Fibroblast of lung (primary cell): ENCODE measurements at regions not wholly inside any gene's neighbourhood (a gene's known extent, or its start where the extent isn't known, plus 50 kb on each side); places are given as distances from the start of the nearest gene placed in this dataset.

ENCODE experiments used
- CTCF ChIP-seq, 2 donors: IDR thresholded peaks in 1 of 2; conservative IDR thresholded peaks in 1 of 2; 1 replicate in 1 of 2; 2 replicates in 1 of 2; pipeline ENCODE4 v1.5.1; 2011 to 2012; ENCODE audit warnings: low read length in 2 of 2, control low read depth in 1 of 2, inconsistent platforms in 1 of 2, low read depth in 1 of 2, mild to moderate bottlenecking in 1 of 2
- EZH2 ChIP-seq: IDR thresholded peaks from 2 replicates; pipeline ENCODE4 v1.5.1; 2012; ENCODE audit warnings: low read length, control low read depth, mild to moderate bottlenecking; ENCODE audit errors: missing control alignments

DNA sequence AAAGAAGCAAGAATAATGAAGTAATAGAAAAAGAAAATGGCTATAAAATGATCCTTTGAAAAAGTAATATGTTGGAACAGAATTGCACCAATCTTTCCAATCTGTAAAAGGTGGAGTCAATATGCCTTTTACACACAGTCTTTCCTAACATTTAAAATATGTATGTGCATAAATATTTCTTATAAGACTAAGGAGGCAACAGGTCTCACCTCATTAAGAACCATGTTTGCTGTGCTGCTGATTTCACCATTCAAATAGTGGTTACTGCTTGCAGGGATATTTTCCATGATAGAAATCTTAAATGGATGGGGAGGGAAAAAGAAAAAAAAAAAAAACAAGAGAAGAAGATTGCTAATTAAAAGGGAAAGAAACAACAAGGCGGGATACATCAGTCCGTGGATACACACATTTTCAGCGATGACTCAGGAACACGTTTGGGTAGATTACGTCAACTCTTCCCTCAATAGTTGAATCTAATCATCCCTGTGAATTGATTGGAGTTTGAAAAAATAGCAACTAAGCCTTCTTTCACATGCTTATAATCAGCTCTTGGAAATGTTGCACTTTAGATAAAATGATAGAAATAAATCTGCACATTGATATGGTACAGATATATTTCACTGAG is 2133.9 kb upstream of the CELF4 start:
- TF ChIP-seq CTCF (conservative IDR thresholded peaks at IDR 0.05 in 1 of 2, IDR thresholded peaks at IDR 0.05 in 1 of 2; ENCODE audit: low read depth in 1 of 2, low read length in 2 of 2) (no peak), EZH2 (no peak)
